Psoas muscle (tissue), 7 donors: ENCODE measurements at regions not wholly inside any gene's neighbourhood (a gene's known extent, or its start where the extent isn't known, plus 50 kb on each side); places are given as distances from the start of the nearest gene placed in this dataset.

Source experiments
- ATAC-seq, 4 donors: fragments of 200-7000 bp; cut with Tn5 transposase; one replicate each; pipeline ENCODE4 v1.9.1; 2020; ENCODE audit warnings: moderate library complexity in 3 of 4, mild to moderate bottlenecking in 2 of 4
- DNase-seq, 2 donors: peaks; one replicate each; pipeline ENCODE4 v3.0.0-alpha.2; 2020
- H3K27ac ChIP-seq: fragments of 200-600 bp; one replicate; pipeline ENCODE4 v1.8.0; 2022
- H3K27me3 ChIP-seq, 3 donors: fragments of 200-600 bp in 1 of 3; one replicate each; pipeline versions ENCODE4 v1.6.1 to v1.8.0; 2013 to 2022; ENCODE audit warnings: low read length in 2 of 3, mild to moderate bottlenecking in 2 of 3, moderate library complexity in 1 of 3; ENCODE audit not compliant: insufficient read depth in 3 of 3
- H3K36me3 ChIP-seq, 2 donors: fragments of 200-600 bp in 1 of 2; one replicate each; pipeline versions ENCODE4 v1.6.1 to v1.8.0; 2013 to 2022; ENCODE audit warnings: low read depth in 1 of 2, mild to moderate bottlenecking in 1 of 2, moderate library complexity in 1 of 2; ENCODE audit not compliant: insufficient read depth in 1 of 2
- H3K4me1 ChIP-seq: fragments of 200-600 bp; one replicate; pipeline ENCODE4 v1.8.0; 2022
- H3K4me3 ChIP-seq: fragments of 200-600 bp; one replicate; pipeline ENCODE4 v1.8.0; 2022; ENCODE audit warnings: mild to moderate bottlenecking
- H3K9me3 ChIP-seq: fragments of 200-600 bp; one replicate; pipeline ENCODE4 v1.8.0; 2022
- CTCF ChIP-seq: fragments of 200-600 bp; IDR thresholded peaks from one replicate; pipeline ENCODE4 v1.8.0; 2022; ENCODE audit warnings: antibody characterized with exemption
- WGBS, 3 donors: extraction: QIAGEN DNeasy Blood & Tissue Kit; methylation state at CpG; one replicate each; pipeline versions ENCODE4 v1.1.6 to v1.1.7; 2013; 5-methylcytosine and 5-hydroxymethylcytosine counted together
- intact Hi-C, 2 donors: fragments of 100-400 bp; cut with DNase I; formaldehyde crosslinking; loops; one replicate each; pipeline versions ENCODE4 v1.11.0 to v1.14.2; 2022
- donor health status: healthy with polysubstance abuse.
- donor health status: DM: no; HTN: no; CAD: no; lungs with moderate emphysema.
- donor health status: Bipolar disorder and iron deficiency.
- donor health status: healthy.
- donor health status: DM: yes; HTN: yes; CAD: no.
- donor health status: DM: no; HTN: no; CAD: no.
- donor health status: DM: yes; HTN: yes; CAD: no.

- Histone ChIP-seq H3K9me3 (peaks cover 5% of the 10 kb centered on the region), H3K4me3 (no peak overlapping the region), H3K4me1 (no peaks in the 10 kb centered on the region), H3K27me3 (no peaks in the 10 kb centered on the region), H3K36me3 (no peaks in the 10 kb centered on the region), H3K27ac (no peak overlapping the region)
- TF ChIP-seq CTCF = no peak
- 89 to 91% (median 90%) methylated on average over 4 of the region's 4 CpGs for WGBS, 3 donors
- ATAC-seq = no peak
- intact Hi-C loops = no loop called here
- no peak for DNase-seq
Measured at GRCh38 chr10:3709456-3710060, 75.5 kb downstream of the KLF6 start.

GRCh38 chr10:3708852-3709251 is 76.2 kb downstream of the KLF6 start:
- TF ChIP-seq CTCF = no peak
- intact Hi-C loops = no loop called here
- no peaks in the 10 kb centered on the region for H3K4me1 ChIP-seq
- no peak overlapping the region for H3K4me3 ChIP-seq
- WGBS, 3 donors = 77 to 83% (median 81%) methylated on average over 6 of the region's 6 CpGs
- H3K36me3 ChIP-seq = no peaks in the 10 kb centered on the region
- no peak for DNase-seq
- peaks cover 5% of the 10 kb centered on the region for H3K9me3 ChIP-seq
- ATAC-seq = no peak
- H3K27ac ChIP-seq = no peak overlapping the region
- no peaks in the 10 kb centered on the region for H3K27me3 ChIP-seq

GRCh38 chr10:3704565-3705325 is 80.3 kb downstream of the KLF6 start:
- ATAC-seq = no peak
- DNase-seq = no peak
- WGBS, 3 donors = 79 to 89% (median 79%) methylated on average over 10 of the region's 10 CpGs
- intact Hi-C loops = no loop called here
- H3K4me3 ChIP-seq = no peak overlapping the region
- no peak for TF ChIP-seq CTCF
- H3K9me3 ChIP-seq = no peaks in the 10 kb centered on the region
- H3K27me3 ChIP-seq = no peaks in the 10 kb centered on the region
- no peak overlapping the region for H3K27ac ChIP-seq
- no peaks in the 10 kb centered on the region for H3K36me3 ChIP-seq
- no peaks in the 10 kb centered on the region for H3K4me1 ChIP-seq

GRCh38 chr10:3702569-3702968 is 82.4 kb downstream of the KLF6 start:
- Histone ChIP-seq H3K9me3 (no peaks in the 10 kb centered on the region), H3K4me1 (no peaks in the 10 kb centered on the region), H3K36me3 (no peaks in the 10 kb centered on the region), H3K4me3 (no peak overlapping the region), H3K27me3 (no peaks in the 10 kb centered on the region), H3K27ac (no peak overlapping the region)
- WGBS, 3 donors = 91 to 100% (median 98%) methylated on average over 1 of the region's 1 CpG
- intact Hi-C loops = no loop called here
- DNase-seq (no peak), ATAC-seq (no peak)
- TF ChIP-seq CTCF = no peak
